Lower leg skin (tissue), 4 donors: ENCODE measurements at regions not wholly inside any gene's neighbourhood (a gene's known extent, or its start where the extent isn't known, plus 50 kb on each side); places are given as distances from the start of the nearest gene placed in this dataset.

Experiments
- DNase-seq, 2 donors: peaks; one replicate each; pipeline ENCODE4 v3.0.0-alpha.2; 2019; ENCODE audit warnings: low spot score in 2 of 2
- H3K4me3 ChIP-seq: fragments of 200-600 bp; sonication (generic); 2 replicates; pipeline ENCODE4 v1.5.1; 2017; ENCODE audit warnings: mild to moderate bottlenecking, low read depth; ENCODE audit not compliant: poor library complexity, severe bottlenecking
- CTCF ChIP-seq, 3 donors: fragments of 450-650 bp; IDR thresholded peaks; one replicate each; pipeline ENCODE4 v1.5.1; 2016; ENCODE audit warnings: antibody characterized with exemption in 3 of 3, mild to moderate bottlenecking in 3 of 3, moderate library complexity in 2 of 3
- POLR2A ChIP-seq, 2 donors: fragments of 450-650 bp; IDR thresholded peaks; one replicate each; pipeline ENCODE4 v1.6.1; 2016 to 2017; ENCODE audit warnings: antibody characterized with exemption in 2 of 2, mild to moderate bottlenecking in 1 of 2, moderate library complexity in 1 of 2
- WGBS, 2 donors: methylation state at CpG; one replicate each; pipeline ENCODE4 v1.1.5; 2018; 5-methylcytosine and 5-hydroxymethylcytosine counted together
- intact Hi-C: fragments of 100-400 bp; cut with DNase I; formaldehyde crosslinking; loops from one replicate; pipeline ENCODE4 v1.15.0; 2023; ENCODE audit warnings: low total_unique reads

- WGBS, 2 donors: 89 to 94% methylated on average over 4 of the region's 4 CpGs
- intact Hi-C loops: no loop called here
- H3K4me3 ChIP-seq: no peak overlapping the region
- TF ChIP-seq POLR2A (IDR thresholded peaks at IDR 0.05): no peak
- no peak for TF ChIP-seq CTCF (IDR thresholded peaks at IDR 0.05)
- no peak for DNase-seq
These were observed 480.2 kb upstream of the DEPDC1 start for GRCh38 chr1:68976916-68977610.

GRCh38 chr1:68979891-68980290 lies 483.0 kb upstream of the DEPDC1 start:
- no peak for DNase-seq
- no peak overlapping the region for H3K4me3 ChIP-seq
- intact Hi-C loops: no loop called here
- 83 to 96% methylated on average over 1 of the region's 1 CpG for WGBS, 2 donors
- TF ChIP-seq CTCF (IDR thresholded peaks at IDR 0.05) (no peak), POLR2A (IDR thresholded peaks at IDR 0.05) (no peak)

- intact Hi-C loops: no loop called here
- DNase-seq: no peak
- TF ChIP-seq CTCF (IDR thresholded peaks at IDR 0.05) (no peak), POLR2A (IDR thresholded peaks at IDR 0.05) (no peak)
- WGBS, 2 donors: 94% methylated on average over 2 of the region's 2 CpGs
- no peak overlapping the region for H3K4me3 ChIP-seq
These were observed 487.4 kb upstream of the DEPDC1 start for GRCh38 chr1:68984289-68984688.

GRCh38 chr1:68994096-68994495 lies 497.2 kb upstream of the DEPDC1 start:
- 77 to 80% methylated on average over 4 of the region's 4 CpGs for WGBS, 2 donors
- DNase-seq: no peak
- H3K4me3 ChIP-seq: no peak overlapping the region
- TF ChIP-seq POLR2A (IDR thresholded peaks at IDR 0.05): no peak
- no peak for TF ChIP-seq CTCF (IDR thresholded peaks at IDR 0.05)
- intact Hi-C loops: no loop called here

- intact Hi-C loops: no loop called here
- H3K4me3 ChIP-seq: no peak overlapping the region
- no peak for DNase-seq
- no peak for TF ChIP-seq CTCF (IDR thresholded peaks at IDR 0.05)
- TF ChIP-seq POLR2A (IDR thresholded peaks at IDR 0.05): no peak
These were observed 519.6 kb upstream of the DEPDC1 start for GRCh38 chr1:69016468-69016867.

GRCh38 chr1:69029649-69030048 lies 532.8 kb upstream of the DEPDC1 start:
- no peak for DNase-seq
- intact Hi-C loops: no loop called here
- no peak overlapping the region for H3K4me3 ChIP-seq
- 81 to 85% methylated on average over 3 of the region's 3 CpGs for WGBS, 2 donors
- TF ChIP-seq POLR2A (IDR thresholded peaks at IDR 0.05) (no peak), CTCF (IDR thresholded peaks at IDR 0.05) (no peak)
